T-cell (primary cell): ENCODE measurements at regions not wholly inside any gene's neighbourhood (a gene's known extent, or its start where the extent isn't known, plus 50 kb on each side); places are given as distances from the start of the nearest gene placed in this dataset.
A peak's percentile ranks its signal among the peaks of the same experiment; 100 is the strongest.
"Not testable (repeated sequence)": the region's sequence is repeated elsewhere in the genome, so short reads cannot be mapped to it uniquely, and the experiment has no call there.

Source experiments
- ATAC-seq, 4 experiments: fragments of 200-7000 bp in 3 of 4; fragments of 150-1000 bp in 1 of 4; cut with Tn5 transposase; replicated peaks in 1 of 4; 1 replicate in 3 of 4; 2 replicates in 1 of 4; pipeline ENCODE4 v1.10.0; 2021; ENCODE audit warnings: moderate library complexity in 3 of 4, mild to moderate bottlenecking in 2 of 4, moderate number of reproducible peaks in 1 of 4
- CTCF ChIA-PET, 2 donors: fragments of 300-600 bp; sonication (Branson Sonifier 250); formaldehyde crosslinking; loops; one replicate each; lab custom pipeline; 2022; ENCODE audit warnings: antibody characterized with exemption in 2 of 2; lab: Charles Lee
- POLR2A ChIA-PET, 2 donors: fragments of 300-600 bp; sonication (Branson Sonifier 250); formaldehyde crosslinking; loops; one replicate each; lab custom pipeline; 2022; ENCODE audit warnings: antibody characterized with exemption in 2 of 2; lab: Charles Lee
- DNase-seq, 35 experiments: peaks; one replicate each; pipeline versions ENCODE4 v3.0.0 to v3.0.0-alpha.2; 2013 to 2023
- H3K27ac ChIP-seq: one replicate; pipeline ENCODE4 v1.5.1; 2013; ENCODE audit warnings: low read length
- H3K27me3 ChIP-seq, 2 experiments: replicated peaks in 1 of 2; 1 replicate in 1 of 2; 2 replicates in 1 of 2; pipeline versions ENCODE4 v1.6.1 to v1.7.0; 2013; ENCODE audit warnings: low read length in 1 of 2, mixed read lengths in 1 of 2; ENCODE audit not compliant: control insufficient read depth in 2 of 2, insufficient read depth in 2 of 2; ENCODE audit errors: extremely low read depth in 1 of 2
- H3K36me3 ChIP-seq, 2 donors: 1 replicate in 1 of 2; 2 replicates in 1 of 2; pipeline versions ENCODE4 v1.6.1 to v1.7.0; 2013; ENCODE audit warnings: low read length in 1 of 2; ENCODE audit not compliant: control insufficient read depth in 2 of 2, insufficient read depth in 1 of 2; ENCODE audit errors: extremely low read depth in 1 of 2
- H3K4me1 ChIP-seq, 2 experiments: 1 replicate in 1 of 2; 2 replicates in 1 of 2; pipeline versions ENCODE4 v1.6.1 to v1.7.0; 2013; ENCODE audit warnings: low read length in 2 of 2, mixed read lengths in 1 of 2; ENCODE audit not compliant: insufficient read depth in 2 of 2, control insufficient read depth in 1 of 2; ENCODE audit errors: extremely low read depth in 1 of 2
- H3K4me3 ChIP-seq, 2 donors: 1 replicate in 1 of 2; 2 replicates in 1 of 2; pipeline versions ENCODE4 v1.5.1 to v1.7.0; 2013; ENCODE audit warnings: mild to moderate bottlenecking in 2 of 2, low read length in 1 of 2, moderate library complexity in 1 of 2; ENCODE audit not compliant: control insufficient read depth in 1 of 2; ENCODE audit errors: extremely low read depth in 1 of 2
- H3K9me3 ChIP-seq: 2 replicates; pipeline ENCODE4 v1.7.0; 2013
- H3K27ac Mint-ChIP-seq, 2 donors: one replicate each; pipeline ENCODE4 v1.8.0; 2020 to 2021; ENCODE audit warnings: mild to moderate bottlenecking in 2 of 2, mixed read lengths in 2 of 2
- H3K27me3 Mint-ChIP-seq, 2 donors: one replicate each; pipeline ENCODE4 v1.8.0; 2021 to 2022; ENCODE audit warnings: mixed read lengths in 2 of 2
- H3K36me3 Mint-ChIP-seq: one replicate; pipeline ENCODE4 v1.8.0; 2021; ENCODE audit warnings: mixed read lengths
- H3K4me1 Mint-ChIP-seq, 3 donors: one replicate each; pipeline ENCODE4 v1.8.0; 2020 to 2022; ENCODE audit warnings: mixed read lengths in 3 of 3, mild to moderate bottlenecking in 1 of 3
- H3K4me3 Mint-ChIP-seq, 3 donors: one replicate each; pipeline ENCODE4 v1.8.0; 2020 to 2022; ENCODE audit warnings: mild to moderate bottlenecking in 3 of 3, mixed read lengths in 3 of 3, moderate library complexity in 3 of 3
- H3K9me3 Mint-ChIP-seq, 3 donors: one replicate each; pipeline ENCODE4 v1.8.0; 2020 to 2022; ENCODE audit warnings: mixed read lengths in 3 of 3
- WGBS: methylation state at CpG from one replicate; pipeline ENCODE4 v1.1.5; 2013; ENCODE audit warnings: missing lambda C conversion rate; ENCODE audit not compliant: insufficient coverage; 5-methylcytosine and 5-hydroxymethylcytosine counted together

DNA sequence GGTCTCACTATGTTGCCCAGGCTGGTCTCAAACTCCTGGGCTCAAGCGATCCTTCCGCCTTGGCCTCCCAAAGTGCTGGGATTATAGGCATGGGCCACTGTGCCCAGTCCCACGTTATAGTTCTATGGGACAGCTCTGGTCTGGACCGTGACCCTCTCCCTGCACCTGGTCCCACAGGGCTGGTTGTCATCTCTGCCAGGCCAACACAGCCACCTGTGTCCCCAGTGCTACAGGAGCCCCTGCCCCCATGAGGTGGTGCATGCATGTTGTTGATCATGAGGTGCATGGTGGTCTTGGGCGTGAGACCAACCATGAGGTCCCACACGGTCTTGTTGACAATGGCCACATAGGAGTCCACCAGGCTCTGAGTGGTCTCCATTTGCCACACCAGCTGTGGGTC, 51.0 kb upstream of the UBE2Q2 start:
- H3K4me3 Mint-ChIP-seq, POLR2A ChIA-PET, H3K27ac Mint-ChIP-seq, DNase-seq, H3K4me3 ChIP-seq, H3K27ac ChIP-seq, H3K9me3 ChIP-seq, H3K36me3 Mint-ChIP-seq, ATAC-seq, H3K36me3 ChIP-seq, CTCF ChIA-PET, H3K4me1 Mint-ChIP-seq, H3K4me1 ChIP-seq, H3K9me3 Mint-ChIP-seq: not testable (repeated sequence)
- H3K27me3 Mint-ChIP-seq: peaks cover 8 to 21% of the 10 kb centered on the region in 2 donors
- H3K27me3 ChIP-seq: peaks cover 0 to 15% of the 10 kb centered on the region in 2 experiments
- 93% methylated on average over 5 of the region's 6 CpGs for WGBS

- no peaks in the 10 kb centered on the region for H3K4me1 Mint-ChIP-seq
- Histone ChIP-seq H3K27me3 (peaks cover 0 to 18% of the 10 kb centered on the region in 2 experiments), H3K9me3 (no peaks in the 10 kb centered on the region), H3K4me3 (no peak overlapping the region), H3K27ac (no peak overlapping the region), H3K36me3 (no peaks in the 10 kb centered on the region), H3K4me1 (no peaks in the 10 kb centered on the region)
- CTCF ChIA-PET: no interaction called here
- DNase-seq: no peak
- POLR2A ChIA-PET: no interaction called here
- H3K9me3 Mint-ChIP-seq: no peaks in the 10 kb centered on the region
- no peaks in the 10 kb centered on the region for H3K36me3 Mint-ChIP-seq
- ATAC-seq: no peak
- peaks cover 4 to 15% of the 10 kb centered on the region in 2 donors for H3K27me3 Mint-ChIP-seq
- WGBS: 82% methylated on average over 14 of the region's 14 CpGs
- H3K4me3 Mint-ChIP-seq: no peak overlapping the region
- no peak overlapping the region for H3K27ac Mint-ChIP-seq
Measured at GRCh38 chr15:75791337-75791713, 51.9 kb upstream of the UBE2Q2 start.

DNA sequence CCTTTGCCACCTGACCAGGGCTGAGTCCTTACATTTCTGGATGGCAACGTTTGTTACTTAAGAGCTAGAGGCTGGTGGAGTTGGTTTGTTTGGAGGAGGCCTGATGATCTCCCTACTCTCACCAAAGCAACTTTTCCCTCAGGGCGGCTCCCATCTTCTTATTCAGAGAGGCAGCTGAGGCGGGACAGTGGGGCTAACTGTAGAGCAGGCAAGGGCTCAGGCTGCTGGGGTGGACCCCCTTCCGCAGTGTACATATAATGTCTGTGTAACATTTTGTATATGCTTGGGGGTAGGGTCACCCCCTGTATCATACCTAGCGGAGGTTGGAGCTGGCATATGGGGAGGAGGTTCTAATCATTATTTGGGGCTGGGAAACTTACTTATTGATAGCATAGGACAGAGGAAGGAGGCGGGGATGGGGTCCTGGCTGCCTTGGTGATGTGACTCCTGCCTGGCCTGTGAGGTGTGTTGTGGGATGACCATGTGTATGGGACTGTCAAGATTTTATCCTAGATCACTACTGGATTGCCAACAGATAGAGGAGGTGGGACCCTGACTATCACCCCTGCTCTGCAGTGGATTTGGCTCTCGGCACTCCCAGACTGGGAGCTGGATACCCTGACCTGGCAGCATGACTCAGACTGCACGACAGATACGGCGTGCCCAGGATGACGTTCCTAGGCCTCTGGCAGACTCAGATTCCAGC, 52.5 kb upstream of the UBE2Q2 start:
- Mint-ChIP-seq H3K9me3 (no peaks in the 10 kb centered on the region), H3K4me3 (no peak overlapping the region), H3K4me1 (no peaks in the 10 kb centered on the region), H3K27ac (no peak overlapping the region), H3K27me3 (peaks cover 9 to 20% of the 10 kb centered on the region in 2 donors), H3K36me3 (no peaks in the 10 kb centered on the region)
- ChIA-PET CTCF (no interaction called here), POLR2A (no interaction called here)
- no peaks in the 10 kb centered on the region for H3K36me3 ChIP-seq
- DNase-seq: no peak
- H3K4me1 ChIP-seq: no peaks in the 10 kb centered on the region
- no peak overlapping the region for H3K4me3 ChIP-seq
- WGBS: 100% methylated on average over 2 of the region's 11 CpGs
- H3K27me3 ChIP-seq: peaks cover 0 to 20% of the 10 kb centered on the region in 2 experiments
- no peaks in the 10 kb centered on the region for H3K9me3 ChIP-seq
- ATAC-seq: no peak
- H3K27ac ChIP-seq: no peak overlapping the region

DNA sequence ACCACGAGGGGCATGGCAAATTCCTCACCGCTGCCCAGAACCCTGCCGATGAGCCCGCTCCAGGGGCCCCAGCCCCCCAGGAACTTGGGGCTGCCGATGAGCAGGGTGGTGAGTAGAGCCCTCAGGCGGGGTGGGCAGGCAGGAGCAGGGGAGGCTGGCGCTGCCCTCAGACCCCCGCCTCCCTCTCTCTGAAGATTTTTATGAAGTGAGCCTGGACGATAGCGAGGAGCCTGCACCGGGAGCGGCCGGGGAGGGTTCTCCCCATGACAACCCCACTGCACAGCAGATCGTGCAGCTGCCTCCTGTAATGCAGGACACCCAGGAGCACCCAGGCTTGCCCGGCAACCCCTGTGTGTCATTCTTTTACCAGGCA, 56.7 kb upstream of the UBE2Q2 start:
- Mint-ChIP-seq H3K4me1 (no peaks in the 10 kb centered on the region), H3K27ac (no peak overlapping the region), H3K36me3 (no peaks in the 10 kb centered on the region), H3K9me3 (no peaks in the 10 kb centered on the region), H3K4me3 (no peak overlapping the region), H3K27me3 (peaks cover 16 to 21% of the 10 kb centered on the region in 2 donors)
- DNase-seq (no peak), ATAC-seq (no peak)
- POLR2A ChIA-PET: interaction anchor here in 1 of 2 donors (0.6 to 0.7 kb wide), 2 partner anchors 18 to 193 kb away, joined by 4 to 5 read pairs; no protein-coding TSS in a partner anchor
- peaks cover 0 to 23% of the 10 kb centered on the region in 2 experiments for H3K27me3 ChIP-seq
- H3K4me1 ChIP-seq: no peaks in the 10 kb centered on the region
- H3K4me3 ChIP-seq: no peak overlapping the region
- H3K9me3 ChIP-seq: no peaks in the 10 kb centered on the region
- H3K36me3 ChIP-seq: no peaks in the 10 kb centered on the region
- CTCF ChIA-PET: no interaction called here
- H3K27ac ChIP-seq: no peak overlapping the region
- 85% methylated on average over 7 of the region's 15 CpGs for WGBS

GRCh38 chr15:75785771-75786574, 57.3 kb upstream of the UBE2Q2 start:
- Histone ChIP-seq H3K4me1 (no peaks in the 10 kb centered on the region), H3K4me3 (no peak overlapping the region), H3K27ac (no peak overlapping the region), H3K36me3 (no peaks in the 10 kb centered on the region), H3K9me3 (no peaks in the 10 kb centered on the region), H3K27me3 (peaks cover 0 to 23% of the 10 kb centered on the region in 2 experiments)
- Mint-ChIP-seq H3K4me1 (no peaks in the 10 kb centered on the region), H3K4me3 (no peak overlapping the region), H3K27me3 (peaks cover 15 to 16% of the 10 kb centered on the region in 2 donors), H3K27ac (no peak overlapping the region), H3K9me3 (no peaks in the 10 kb centered on the region), H3K36me3 (no peaks in the 10 kb centered on the region)
- WGBS: 71% methylated on average over 19 of the region's 20 CpGs
- ChIA-PET POLR2A (interaction anchor here in 1 of 2 donors (0.6 to 0.7 kb wide), 2 partner anchors 19 to 192 kb away, joined by 4 to 5 read pairs; no protein-coding TSS in a partner anchor), CTCF (no interaction called here)
- DNase-seq (peak in 4 of 35 experiments; percentile 4 to 35 (median 6)), ATAC-seq (no peak)

- peaks cover 0 to 30% of the 10 kb centered on the region in 2 experiments for H3K27me3 ChIP-seq
- H3K27ac Mint-ChIP-seq, H3K4me1 Mint-ChIP-seq, CTCF ChIA-PET, H3K36me3 Mint-ChIP-seq, H3K9me3 Mint-ChIP-seq, H3K9me3 ChIP-seq, H3K4me3 ChIP-seq, H3K4me1 ChIP-seq, H3K27ac ChIP-seq, ATAC-seq, H3K4me3 Mint-ChIP-seq, DNase-seq, POLR2A ChIA-PET, H3K36me3 ChIP-seq: not testable (repeated sequence)
- WGBS: 83% methylated on average over 6 of the region's 10 CpGs
- H3K27me3 Mint-ChIP-seq: peaks cover 16 to 23% of the 10 kb centered on the region in 2 donors
Measured at GRCh38 chr15:75784511-75785480, 58.5 kb upstream of the UBE2Q2 start.
